ENCODE measurements at regions not wholly inside any gene's neighbourhood (a gene's known extent, or its start where the extent isn't known, plus 50 kb on each side); places are given as distances from the start of the nearest gene placed in this dataset.
"Not testable (repeated sequence)": the region's sequence is repeated elsewhere in the genome, so short reads cannot be mapped to it uniquely, and the experiment has no call there.

- H3K27ac ChIP-seq = no peak overlapping the region
- no peak overlapping the region for H3K4me3 ChIP-seq
- DNase-seq = no peak
- intact Hi-C loops (cut with DNase I) = no loop called here
- H3K36me3 ChIP-seq (replicated peaks in 1 of 2) = no peaks in the 10 kb centered on the region
- H3K9me3 ChIP-seq (replicated peaks in 1 of 3) = no peaks in the 10 kb centered on the region
- H3K4me1 ChIP-seq (replicated peaks in 1 of 2) = no peaks in the 10 kb centered on the region
- H3K27me3 ChIP-seq = peaks cover 9% of the 10 kb centered on the region
- TF ChIP-seq POLR2A (IDR thresholded peaks at IDR 0.05) (no peak), CTCF (IDR thresholded peaks at IDR 0.05) (no peak)
Measured at GRCh38 chr1:243957141-243957540, 93.9 kb upstream of the ZBTB18 start.

- WGBS, 4 donors = 48 to 51% (median 49%) methylated on average over 3 of the region's 3 CpGs
- peaks cover 9% of the 10 kb centered on the region for H3K27me3 ChIP-seq
- no peaks in the 10 kb centered on the region for H3K4me1 ChIP-seq (replicated peaks in 1 of 2)
- H3K4me3 ChIP-seq = no peak overlapping the region
- no peaks in the 10 kb centered on the region for H3K36me3 ChIP-seq (replicated peaks in 1 of 2)
- H3K9me3 ChIP-seq (replicated peaks in 1 of 3) = no peaks in the 10 kb centered on the region
- TF ChIP-seq CTCF (IDR thresholded peaks at IDR 0.05) (no peak), POLR2A (IDR thresholded peaks at IDR 0.05) (no peak)
- no peak for DNase-seq
- intact Hi-C loops (cut with DNase I) = no loop called here
- H3K27ac ChIP-seq = no peak overlapping the region
Measured at GRCh38 chr1:243956450-243956849, 94.6 kb upstream of the ZBTB18 start.

- H3K27ac ChIP-seq; DNase-seq; intact Hi-C loops (cut with DNase I); H3K4me1 ChIP-seq (replicated peaks in 1 of 2); H3K27me3 ChIP-seq; H3K36me3 ChIP-seq (replicated peaks in 1 of 2); H3K4me3 ChIP-seq; H3K9me3 ChIP-seq (replicated peaks in 1 of 3): not testable (repeated sequence)
- 80 to 88% (median 81%) methylated on average over 11 of the region's 11 CpGs for WGBS, 4 donors
Measured at GRCh38 chr1:243951207-243951606, 99.9 kb upstream of the ZBTB18 start.

GRCh38 chr1:243950166-243950565, 100.1 kb upstream of the AKT3 start:
- intact Hi-C loops (cut with DNase I) = no loop called here
- TF ChIP-seq CTCF (IDR thresholded peaks at IDR 0.05) (no peak), POLR2A (IDR thresholded peaks at IDR 0.05) (no peak)
- Histone ChIP-seq H3K9me3 (replicated peaks in 1 of 3) (no peaks in the 10 kb centered on the region), H3K4me1 (replicated peaks in 1 of 2) (no peaks in the 10 kb centered on the region), H3K4me3 (no peak overlapping the region), H3K36me3 (replicated peaks in 1 of 2) (no peaks in the 10 kb centered on the region), H3K27ac (no peak overlapping the region), H3K27me3 (no peaks in the 10 kb centered on the region)
- 77 to 80% (median 79%) methylated on average over 3 of the region's 3 CpGs for WGBS, 4 donors
- no peak for DNase-seq

GRCh38 chr1:243946946-243947345, 96.9 kb upstream of the AKT3 start:
- peak in 4 of 6 experiments; percentile 14 to 45 (median 40) for TF ChIP-seq CTCF (IDR thresholded peaks at IDR 0.05)
- no peak for TF ChIP-seq POLR2A (IDR thresholded peaks at IDR 0.05)
- H3K4me3 ChIP-seq = no peak overlapping the region

More at GRCh38 chr1:243946946-243947345, 96.9 kb upstream of the AKT3 start:
- peak in 2 of 7 donors; percentile 23 to 25 for DNase-seq
- intact Hi-C loops (cut with DNase I) = no loop called here
- WGBS, 4 donors = 70 to 86% (median 77%) methylated on average over 6 to 8 of the region's 8 CpGs
- H3K27ac ChIP-seq = no peak overlapping the region
- no peaks in the 10 kb centered on the region for H3K36me3 ChIP-seq (replicated peaks in 1 of 2)
- H3K27me3 ChIP-seq = no peaks in the 10 kb centered on the region
- H3K9me3 ChIP-seq (replicated peaks in 1 of 3) = no peaks in the 10 kb centered on the region
- no peaks in the 10 kb centered on the region for H3K4me1 ChIP-seq (replicated peaks in 1 of 2)
